DMS153 (cell line): ENCODE measurements at regions not wholly inside any gene's neighbourhood (a gene's known extent, or its start where the extent isn't known, plus 50 kb on each side); places are given as distances from the start of the nearest gene placed in this dataset.

Source experiments
- DNase-seq: peaks from one replicate; lab custom pipeline; 2025; lab: John Stamatoyannopoulos, UW

DNA sequence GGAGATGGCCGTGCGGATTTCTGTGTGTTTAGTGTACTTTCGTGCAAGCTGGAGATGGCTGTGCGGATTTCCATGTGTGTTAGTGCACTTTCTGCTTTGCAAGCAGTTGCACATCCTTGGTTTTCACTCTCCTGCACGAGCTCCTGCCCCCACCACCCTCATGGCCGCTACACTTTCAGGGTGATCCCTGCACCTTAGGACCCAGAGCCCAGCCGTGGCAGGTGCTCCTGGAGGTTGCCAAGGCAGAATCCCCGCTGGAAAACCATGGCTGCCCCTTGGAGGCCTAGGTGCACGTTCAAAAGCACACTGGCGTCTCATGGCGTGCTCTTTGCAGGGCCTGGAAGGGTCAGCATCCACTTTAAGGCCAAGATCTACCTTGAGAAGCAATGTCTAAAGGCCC is 311.0 kb upstream of the TNRC6C start:
- DNase-seq: no peak

DNA sequence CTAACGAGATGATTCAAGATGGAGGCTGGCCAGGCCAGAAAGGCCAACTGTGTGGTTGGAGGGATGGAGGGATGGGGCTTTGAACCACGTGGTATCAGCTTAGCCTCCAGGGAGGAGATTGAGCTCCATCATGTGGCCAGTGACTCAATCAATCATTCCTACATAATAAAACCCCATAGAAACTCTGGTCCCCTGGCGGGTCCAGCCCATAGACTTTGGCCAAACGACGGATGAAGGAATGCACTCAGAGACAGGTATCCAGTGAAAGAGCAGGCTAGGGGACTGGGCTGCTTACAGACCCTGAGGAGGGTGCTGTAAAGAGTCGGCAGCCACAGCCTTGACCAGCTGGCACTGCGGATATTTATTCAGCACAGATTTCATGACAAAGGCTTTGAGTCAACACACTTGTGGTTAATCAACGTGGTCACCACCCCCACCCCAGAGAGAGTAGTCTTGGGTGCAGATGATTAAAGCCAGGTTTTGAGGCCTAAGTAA is 308.7 kb upstream of the TNRC6C start:
- no peak for DNase-seq

DNA sequence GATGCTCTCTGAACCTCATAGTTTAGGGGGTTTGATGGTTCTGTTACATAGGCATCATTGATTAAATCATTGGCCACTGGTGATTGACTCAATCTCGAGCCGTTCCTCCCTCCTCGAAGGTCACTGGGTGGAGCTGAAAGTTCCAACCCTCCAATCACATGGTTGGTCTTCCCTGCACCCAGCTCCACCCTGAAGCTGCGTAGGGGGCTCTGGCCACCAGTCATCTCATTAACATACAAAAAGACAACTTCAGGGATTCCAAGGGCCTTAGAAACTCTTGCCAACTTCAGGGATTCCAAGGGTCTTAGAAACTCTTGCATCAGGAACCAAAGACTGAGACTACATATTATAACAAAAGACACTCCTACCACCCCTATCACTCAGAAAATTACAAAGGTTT is 306.5 kb upstream of the TNRC6C start:
- DNase-seq: no peak

DNA sequence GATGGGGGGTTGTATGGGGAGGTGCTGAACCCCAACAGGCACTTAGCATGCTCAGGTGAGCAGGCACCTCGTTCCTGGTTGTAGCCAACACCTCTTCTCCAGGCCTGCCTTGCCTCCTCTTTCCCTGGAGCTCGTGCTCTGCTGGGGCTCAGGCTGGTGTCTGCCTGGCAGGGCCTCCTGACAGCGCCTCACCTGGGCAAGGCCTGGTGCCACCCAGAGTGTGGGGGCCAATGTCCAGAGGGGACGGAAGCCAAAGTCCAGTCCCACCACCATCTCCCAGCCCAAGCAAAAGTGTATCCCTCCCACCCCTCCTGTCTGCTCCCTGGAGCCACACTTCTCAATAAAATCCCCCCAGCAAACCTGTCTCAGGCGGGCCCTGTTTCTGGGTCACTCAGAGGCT is 304.2 kb upstream of the TNRC6C start:
- DNase-seq: no peak

DNA sequence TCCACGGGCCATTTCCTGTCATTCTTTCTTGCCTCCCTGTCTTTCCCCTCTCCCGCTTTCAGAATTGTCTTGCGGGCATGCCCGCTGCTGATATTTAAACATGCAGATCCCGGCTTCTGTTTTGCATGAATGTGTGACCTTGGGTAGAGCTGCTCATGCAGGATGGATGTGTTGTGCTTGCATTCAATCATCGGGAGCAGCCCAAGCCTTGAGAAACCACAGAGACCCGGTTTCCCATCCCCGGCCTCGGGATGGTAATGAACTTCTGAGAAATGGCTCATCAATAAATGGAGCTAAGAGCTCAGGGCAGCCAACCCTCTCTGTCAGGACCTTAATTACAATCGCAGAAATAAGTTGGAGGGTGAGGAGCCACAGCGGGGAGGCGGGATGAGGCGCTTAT is 303.7 kb upstream of the TNRC6C start:
- no peak for DNase-seq

DNA sequence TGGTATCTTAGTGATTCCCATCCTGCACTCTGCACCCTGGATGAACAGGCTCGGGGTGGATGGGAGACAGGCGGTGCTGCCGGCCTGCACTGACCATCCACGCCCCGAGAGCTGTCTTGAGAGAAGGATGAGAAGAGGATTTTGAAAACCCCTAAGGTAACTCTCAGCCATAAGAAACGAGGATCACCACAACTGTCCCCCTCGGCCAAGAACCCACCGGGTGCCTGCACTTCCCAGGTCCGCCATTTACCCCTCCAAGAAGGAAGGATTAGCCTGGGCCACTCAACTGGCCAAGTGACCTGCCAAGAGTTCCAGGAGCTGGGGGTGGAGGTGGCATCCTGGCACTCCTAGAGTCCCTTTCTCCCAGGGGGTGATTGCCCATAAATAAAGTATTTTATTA is 302.4 kb upstream of the TNRC6C start:
- no peak for DNase-seq

DNA sequence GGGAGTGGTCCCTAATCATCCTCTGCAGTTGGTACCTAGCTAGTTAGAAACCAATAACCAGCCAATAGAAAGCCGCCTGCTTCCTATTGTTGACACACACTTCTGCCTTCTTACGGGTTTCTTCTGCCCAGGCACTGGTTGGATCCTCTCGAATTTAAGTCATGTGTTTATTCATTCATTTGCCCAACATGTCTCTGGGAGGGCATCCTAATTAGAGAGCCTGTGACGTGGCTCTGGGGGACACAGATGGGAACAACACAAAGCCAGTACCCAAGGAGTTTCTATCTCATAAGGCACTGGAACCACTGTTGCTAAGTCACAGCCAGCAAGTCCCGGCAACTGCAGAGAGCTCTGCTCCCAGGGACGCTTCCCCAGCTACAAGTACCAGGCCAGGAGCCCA is 300.7 kb upstream of the TNRC6C start:
- no peak for DNase-seq

DNA sequence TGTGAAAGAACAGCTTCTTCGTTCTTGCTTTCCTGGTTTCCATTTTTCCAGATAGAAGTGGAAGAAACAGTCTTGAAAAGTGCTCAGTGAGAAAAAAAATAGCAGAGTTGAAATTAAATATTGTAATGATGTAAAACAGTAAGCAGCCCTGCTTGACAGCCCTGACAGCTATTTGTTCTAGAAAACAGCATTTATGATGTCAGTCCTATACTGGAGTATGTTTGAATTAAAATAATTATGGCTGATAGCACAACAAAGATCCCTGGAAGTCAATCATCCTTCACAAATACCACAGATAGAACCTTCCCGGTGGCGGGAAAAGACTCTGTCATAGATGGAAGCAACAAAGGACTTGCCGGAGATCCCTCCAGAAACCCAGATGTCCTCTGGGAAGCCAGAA is 298.0 kb upstream of the TNRC6C start:
- no peak for DNase-seq

DNA sequence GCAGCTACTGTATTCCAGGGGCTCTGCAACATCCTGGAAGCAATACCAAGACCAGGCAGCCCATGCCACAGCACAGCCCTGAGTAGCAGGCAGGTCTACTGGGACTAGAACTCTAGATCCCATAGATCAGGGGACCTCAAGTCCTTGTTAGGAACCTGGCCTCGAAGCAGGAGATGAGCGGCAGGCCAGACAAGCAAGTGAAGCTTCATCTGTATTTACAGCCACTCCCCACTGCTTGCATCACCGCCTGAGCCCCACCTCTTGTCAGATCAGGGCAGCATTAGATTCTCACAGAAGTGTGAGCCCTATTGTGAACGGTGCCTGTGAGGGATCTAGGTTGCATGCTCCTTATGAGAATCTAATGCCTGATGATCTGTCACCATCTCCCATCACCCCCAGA is 295.7 kb upstream of the TNRC6C start:
- no peak for DNase-seq

DNA sequence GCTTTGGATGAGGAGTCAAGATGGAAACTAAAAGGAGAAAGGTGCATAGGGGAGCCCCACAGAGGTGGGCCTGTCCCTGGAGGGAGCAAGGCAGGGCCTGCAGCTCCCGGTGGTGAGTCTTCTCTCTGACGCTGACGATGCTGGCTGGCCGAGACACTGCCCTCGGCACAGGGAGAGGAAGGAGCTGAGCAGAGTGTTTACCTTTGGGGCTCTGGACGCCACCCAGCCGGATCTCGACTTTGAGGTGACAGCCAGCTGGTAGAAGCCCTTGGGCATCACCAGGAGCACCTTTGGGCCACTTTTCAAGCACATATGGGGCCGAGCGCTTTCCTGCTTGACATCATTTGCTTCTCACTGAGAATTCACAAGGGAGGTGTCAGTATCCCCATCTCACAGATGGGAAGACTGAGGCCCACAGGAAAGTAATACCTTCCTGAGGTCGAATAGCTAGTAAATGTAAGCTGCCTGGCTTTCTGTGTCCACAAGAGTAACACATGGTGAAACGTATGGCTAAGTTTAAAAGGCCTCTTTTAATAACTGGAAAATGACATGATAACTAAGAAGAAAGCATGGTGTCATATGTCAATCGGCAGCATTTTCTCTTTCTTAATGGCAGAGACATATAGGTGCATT is 294.3 kb upstream of the TNRC6C start:
- no peak for DNase-seq

DNA sequence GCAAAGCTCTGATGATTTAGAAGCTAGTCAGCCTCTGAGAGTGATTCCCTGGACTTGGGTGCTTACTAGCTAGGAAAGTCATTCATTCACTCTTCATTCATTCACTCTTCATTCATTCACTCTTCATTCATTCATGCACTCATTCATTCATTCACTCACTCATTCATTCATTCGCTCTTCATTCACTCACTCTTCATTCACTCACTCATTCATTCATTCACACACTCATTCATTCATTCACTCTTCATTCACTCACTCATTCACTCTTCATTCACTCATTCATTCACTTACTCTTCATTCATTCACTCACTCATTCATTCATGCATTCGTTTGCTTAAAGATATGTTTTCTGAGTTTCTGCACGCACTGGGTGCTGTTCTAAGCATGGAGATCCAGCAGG is 292.7 kb upstream of the TNRC6C start:
- no peak for DNase-seq

DNA sequence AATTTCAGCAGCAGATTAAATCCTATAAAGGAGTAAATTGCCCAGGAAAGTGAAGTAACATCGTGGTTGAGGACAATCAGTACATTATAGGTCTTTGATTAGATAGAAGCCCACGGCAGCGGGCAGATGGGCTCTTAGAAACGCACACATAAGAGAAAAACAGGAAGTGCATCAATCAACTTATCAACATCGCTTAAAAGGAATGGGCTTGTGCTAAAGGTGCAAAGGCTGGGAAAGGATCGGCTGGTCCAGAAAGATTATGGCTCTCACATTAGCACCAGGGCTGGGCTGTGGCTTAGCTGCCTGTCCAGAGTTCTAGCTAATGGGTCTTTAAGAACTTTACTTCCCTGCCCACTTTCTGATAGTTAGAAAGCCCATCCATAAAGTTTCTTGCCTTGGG is 292.0 kb upstream of the TNRC6C start:
- DNase-seq: no peak

DNA sequence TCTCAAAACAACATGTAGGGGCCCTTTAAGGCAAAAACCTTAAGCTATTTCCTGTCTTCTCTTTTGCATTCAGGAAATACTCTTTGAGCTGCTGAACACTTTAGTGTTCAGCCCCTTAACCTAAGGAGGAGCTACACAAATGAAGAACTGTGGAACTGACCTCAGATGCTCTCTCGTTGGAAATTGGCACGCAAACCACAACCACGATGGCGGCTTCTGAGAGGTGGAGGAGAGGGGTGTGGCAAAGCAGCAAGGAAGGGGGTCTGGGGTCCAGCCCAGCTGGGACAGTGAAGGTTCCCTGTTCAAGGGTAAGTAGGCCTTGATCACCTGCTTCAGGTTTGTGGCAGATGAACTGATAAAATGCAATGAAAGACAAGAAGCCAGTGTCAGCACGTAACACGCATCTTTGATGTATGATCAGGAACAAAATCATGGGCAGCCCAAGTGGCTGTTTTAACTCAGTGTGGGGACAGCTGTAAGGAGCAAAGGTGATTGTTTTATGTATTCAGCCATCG is 291.6 kb upstream of the TNRC6C start:
- DNase-seq: no peak

DNA sequence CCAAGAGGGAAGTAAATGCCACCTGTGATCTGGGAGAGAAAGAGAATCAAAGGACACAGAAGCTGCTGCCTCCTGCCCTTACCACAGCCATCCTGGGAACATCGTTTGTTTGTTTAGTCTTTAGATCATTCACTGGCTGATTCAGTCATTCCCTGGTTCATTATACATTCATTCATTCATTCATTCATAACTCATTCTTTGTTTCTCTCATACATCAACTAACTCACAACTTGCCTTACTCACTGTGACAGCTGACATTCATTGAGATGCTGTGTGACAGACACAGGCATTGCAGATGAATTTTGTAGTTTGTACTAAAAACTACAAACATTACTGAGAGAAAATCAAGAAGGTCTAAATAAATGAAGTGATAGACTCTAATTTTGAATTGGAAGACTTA is 291.0 kb upstream of the TNRC6C start:
- no peak for DNase-seq

DNA sequence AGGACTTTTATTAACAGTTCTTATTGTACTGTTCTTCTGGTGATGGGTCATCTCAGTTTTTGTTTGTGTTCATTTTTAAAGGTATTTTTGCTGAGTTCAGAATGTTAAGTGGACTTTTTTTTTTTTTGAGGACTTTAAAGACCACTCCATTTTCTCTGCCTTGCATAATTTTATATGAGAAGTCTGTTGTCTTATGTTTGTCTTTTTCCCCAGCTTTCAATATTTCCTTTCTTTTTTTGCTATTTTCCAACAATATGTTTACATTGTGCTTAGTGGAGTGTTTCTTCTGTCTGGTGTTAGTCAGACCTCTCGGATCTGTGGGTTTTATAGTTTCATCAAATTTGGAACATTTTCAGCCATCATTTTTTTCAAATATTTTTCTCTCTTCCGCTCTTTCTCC is 290.0 kb upstream of the TNRC6C start:
- DNase-seq: no peak

DNA sequence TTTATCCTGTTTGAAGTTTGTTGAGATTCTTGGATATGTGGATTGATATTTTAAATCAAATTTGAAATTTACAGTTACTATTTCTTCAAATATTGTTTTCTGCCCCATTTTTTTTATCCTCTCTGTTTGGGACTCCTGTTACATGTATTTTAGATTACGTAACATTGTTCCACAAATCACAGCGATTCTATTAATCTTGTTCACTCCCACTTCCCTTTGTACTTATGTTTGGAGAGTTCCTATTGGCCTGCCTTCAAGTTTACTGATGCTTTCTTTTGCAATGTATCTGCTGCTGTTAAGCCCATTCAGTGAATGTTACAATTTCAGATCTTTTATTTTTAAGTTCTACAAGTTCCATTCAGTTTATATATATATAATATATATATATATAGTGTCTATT is 288.3 kb upstream of the TNRC6C start:
- no peak for DNase-seq

DNA sequence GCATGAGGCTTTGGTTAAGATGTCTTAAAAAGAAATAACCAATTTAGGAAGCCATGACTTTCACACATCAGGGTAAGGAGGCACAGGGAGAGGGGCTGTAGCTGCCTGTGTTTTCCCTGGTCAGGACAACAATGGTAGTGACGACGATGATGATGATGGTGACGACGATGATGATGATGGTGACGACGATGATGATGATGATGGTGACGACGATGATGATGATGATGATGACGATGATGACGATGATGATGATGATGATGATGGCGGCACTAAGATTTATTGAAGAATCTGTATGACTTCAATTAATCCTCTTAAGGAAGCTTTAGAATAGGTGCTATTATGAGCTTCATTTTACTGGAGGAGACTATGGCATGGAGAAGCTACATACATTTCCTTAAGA is 284.1 kb upstream of the TNRC6C start:
- DNase-seq: no peak

DNA sequence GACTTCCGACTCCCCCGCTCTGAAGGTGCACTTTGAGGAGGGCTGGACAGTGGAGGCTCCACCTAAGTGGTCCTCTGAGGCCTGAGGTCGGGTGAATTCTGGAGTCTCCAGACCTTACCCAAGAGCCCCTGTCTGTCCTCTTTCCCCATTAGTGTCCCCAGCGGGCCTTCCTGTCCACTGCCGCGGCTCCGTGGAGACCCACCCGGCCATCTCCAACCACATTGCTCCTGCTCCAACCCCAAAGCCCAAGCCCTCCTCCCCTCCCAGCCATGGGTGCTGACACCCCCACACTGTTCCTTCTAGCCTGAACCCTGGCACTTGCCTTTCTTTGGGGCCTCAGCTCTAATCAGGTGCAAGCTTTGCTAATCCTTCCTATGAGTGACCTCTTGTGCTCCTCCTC is 283.1 kb upstream of the TNRC6C start:
- no peak for DNase-seq

DNA sequence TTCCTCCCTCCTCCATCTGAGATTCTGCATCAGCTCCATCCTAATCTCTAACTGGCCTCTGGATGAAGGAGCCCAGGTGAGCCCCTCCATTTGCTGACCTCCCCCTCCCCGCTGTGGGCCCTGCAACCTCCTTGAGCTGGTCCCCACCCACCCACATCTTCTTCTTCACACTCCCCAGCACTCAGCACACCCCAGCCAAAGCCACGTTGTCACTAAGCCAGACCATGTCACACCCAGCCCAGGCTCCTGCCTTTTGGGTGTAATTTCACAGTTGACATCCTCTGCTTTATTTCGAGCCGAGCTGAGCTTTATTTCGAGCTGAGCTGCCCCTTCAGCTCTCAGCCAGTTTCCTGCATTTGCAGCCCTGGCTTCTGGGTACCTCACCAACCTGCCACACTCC is 282.7 kb upstream of the TNRC6C start:
- DNase-seq: no peak

DNA sequence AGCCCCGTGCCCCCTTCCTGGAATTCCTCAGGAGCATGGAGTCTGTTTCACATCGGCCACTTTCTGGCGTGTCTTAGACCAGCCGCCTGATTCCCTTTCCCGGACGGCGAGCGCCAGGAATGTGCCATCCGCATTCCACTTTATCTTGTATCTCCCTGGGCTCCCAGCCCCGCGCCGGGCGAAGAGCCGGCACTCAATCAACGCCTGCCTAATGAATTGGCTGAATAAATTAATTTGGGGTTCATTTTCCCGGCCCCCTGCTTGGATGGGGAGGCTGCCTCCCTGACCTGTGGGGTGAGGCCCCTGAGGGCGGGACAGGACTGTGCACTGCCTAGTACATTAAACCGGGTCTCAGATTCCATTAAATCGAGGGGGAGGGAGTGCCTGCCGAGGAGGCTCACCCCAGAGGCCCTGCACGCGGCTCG is 282.3 kb upstream of the TNRC6C start:
- DNase-seq: no peak

DNA sequence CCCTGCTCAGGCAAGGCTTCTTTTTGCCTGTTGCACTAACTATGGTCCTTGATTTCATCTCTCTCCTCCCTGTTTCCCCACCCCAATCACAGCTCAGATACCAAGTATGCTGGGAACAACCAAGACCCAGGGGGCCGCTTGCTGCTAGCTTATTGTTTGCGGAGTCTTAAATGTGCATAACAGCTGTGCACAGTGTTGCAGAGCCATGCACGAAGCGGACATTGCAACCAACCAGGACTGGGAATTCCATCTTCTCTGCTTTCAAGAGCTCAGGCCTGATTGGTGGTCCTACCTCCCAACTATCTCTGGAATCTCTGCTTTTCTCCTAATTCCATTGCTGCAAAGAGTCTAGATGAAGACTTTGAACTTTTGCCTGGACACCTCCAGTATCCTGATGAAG is 281.3 kb upstream of the TNRC6C start:
- DNase-seq: no peak

DNA sequence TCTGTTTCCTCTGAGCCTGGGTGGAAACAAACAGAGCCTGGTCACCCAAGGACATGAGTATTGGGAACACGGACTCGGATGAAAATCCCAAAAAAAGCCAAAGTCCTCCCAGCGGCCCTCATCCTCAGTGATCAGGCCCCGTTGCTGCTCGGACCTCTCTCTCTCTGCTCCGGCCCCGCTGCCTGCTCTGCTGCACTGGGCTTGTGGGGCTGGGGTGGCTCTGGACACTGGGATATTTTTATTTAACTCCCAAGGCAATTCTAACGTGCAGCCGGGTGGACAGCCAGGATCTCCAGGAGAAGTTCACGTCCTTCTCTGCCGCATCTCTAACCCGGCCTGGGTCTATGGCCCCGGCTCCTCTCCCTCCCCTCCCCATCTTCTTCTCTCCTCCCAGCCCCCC is 280.9 kb upstream of the TNRC6C start:
- DNase-seq: no peak

DNA sequence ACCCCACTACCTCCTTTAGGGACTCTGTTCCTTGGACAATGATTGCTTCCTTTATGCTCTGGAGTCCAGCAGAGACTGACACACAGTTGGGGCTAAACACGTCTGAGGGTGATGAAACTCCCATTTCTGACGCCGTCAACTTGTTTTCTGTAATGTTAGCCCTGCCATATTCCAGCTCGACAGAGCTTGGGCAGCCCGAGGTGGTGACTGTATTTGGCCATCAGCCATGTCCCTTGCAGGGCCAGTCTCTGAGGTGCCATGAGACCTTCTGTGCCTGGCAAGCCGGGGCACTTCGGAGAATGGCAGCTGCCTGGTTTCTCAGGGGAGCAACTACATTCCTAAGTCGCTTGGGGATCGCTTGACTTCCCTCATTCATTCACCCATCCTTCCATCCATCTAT is 278.9 kb upstream of the TNRC6C start:
- no peak for DNase-seq

DNA sequence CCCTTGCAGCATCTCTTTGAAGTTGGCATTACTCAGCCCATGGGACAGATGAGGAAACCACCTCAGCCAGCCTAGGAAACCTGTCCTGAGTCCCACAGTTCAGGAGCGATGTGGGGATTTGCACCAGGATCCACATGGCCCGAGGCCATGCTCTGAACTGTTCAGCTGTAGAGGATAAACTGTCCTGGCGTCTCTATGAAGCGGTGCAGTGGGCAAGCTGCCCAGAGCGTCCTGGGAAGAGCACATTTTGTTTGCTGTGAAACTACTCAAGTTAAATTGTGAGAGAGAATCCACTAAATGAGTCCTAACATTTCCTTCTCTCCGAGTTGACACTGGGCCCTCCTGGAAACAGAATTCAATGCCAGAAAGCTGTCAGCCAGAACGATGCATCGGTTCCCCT is 276.6 kb upstream of the TNRC6C start:
- peak; percentile 36 for DNase-seq
